ENCODE measurements at regions not wholly inside any gene's neighbourhood (a gene's known extent, or its start where the extent isn't known, plus 50 kb on each side); places are given as distances from the start of the nearest gene placed in this dataset.

- TF ChIP-seq, protein P1, sequence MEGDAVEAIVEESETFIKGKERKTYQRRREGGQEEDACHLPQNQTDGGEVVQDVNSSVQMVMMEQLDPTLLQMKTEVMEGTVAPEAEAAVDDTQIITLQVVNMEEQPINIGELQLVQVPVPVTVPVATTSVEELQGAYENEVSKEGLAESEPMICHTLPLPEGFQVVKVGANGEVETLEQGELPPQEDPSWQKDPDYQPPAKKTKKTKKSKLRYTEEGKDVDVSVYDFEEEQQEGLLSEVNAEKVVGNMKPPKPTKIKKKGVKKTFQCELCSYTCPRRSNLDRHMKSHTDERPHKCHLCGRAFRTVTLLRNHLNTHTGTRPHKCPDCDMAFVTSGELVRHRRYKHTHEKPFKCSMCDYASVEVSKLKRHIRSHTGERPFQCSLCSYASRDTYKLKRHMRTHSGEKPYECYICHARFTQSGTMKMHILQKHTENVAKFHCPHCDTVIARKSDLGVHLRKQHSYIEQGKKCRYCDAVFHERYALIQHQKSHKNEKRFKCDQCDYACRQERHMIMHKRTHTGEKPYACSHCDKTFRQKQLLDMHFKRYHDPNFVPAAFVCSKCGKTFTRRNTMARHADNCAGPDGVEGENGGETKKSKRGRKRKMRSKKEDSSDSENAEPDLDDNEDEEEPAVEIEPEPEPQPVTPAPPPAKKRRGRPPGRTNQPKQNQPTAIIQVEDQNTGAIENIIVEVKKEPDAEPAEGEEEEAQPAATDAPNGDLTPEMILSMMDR (IDR thresholded peaks at IDR 0.05; ENCODE audit: low read depth, low read length), result no peak
- no peak for DNase-seq (ENCODE audit: extremely low read depth, low read depth)
These were observed 1230.1 kb downstream of the PLA2G4A start for GRCh38 chr1:188058801-188059200.

DNA sequence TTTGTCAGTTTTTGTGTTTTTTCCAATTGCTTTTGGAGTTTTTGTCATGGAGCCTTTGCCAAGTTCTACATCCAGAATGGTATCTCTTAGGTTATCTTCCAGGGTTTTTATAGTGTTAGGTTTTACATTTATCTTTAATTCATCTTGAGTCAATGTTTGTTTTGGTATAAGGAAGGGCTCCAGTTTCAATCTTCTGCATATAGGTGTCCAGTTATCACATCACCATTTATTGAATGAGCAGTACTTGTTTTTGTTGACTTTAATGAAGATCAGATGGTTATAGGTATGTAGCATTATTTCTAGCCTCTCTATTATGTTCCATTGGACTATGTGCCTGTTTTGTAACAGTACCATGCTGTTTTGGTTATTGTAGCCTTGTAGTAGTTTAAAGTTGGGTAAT, 1233.1 kb downstream of the PLA2G4A start:
- TF ChIP-seq, protein P1 (IDR thresholded peaks at IDR 0.05; ENCODE audit: low read depth, low read length), result no peak
- DNase-seq (ENCODE audit: extremely low read depth, low read depth), result no peak

- TF ChIP-seq, protein P1 (IDR thresholded peaks at IDR 0.05; ENCODE audit: low read depth, low read length), result no peak
- no peak for DNase-seq (ENCODE audit: extremely low read depth, low read depth)
These were observed 1233.7 kb downstream of the PLA2G4A start for GRCh38 chr1:188062456-188062855.

GRCh38 chr1:188065917-188066316, 1237.2 kb downstream of the PLA2G4A start:
- TF ChIP-seq, protein P1 (IDR thresholded peaks at IDR 0.05; ENCODE audit: low read depth, low read length), result no peak
- no peak for DNase-seq (ENCODE audit: extremely low read depth, low read depth)

DNA sequence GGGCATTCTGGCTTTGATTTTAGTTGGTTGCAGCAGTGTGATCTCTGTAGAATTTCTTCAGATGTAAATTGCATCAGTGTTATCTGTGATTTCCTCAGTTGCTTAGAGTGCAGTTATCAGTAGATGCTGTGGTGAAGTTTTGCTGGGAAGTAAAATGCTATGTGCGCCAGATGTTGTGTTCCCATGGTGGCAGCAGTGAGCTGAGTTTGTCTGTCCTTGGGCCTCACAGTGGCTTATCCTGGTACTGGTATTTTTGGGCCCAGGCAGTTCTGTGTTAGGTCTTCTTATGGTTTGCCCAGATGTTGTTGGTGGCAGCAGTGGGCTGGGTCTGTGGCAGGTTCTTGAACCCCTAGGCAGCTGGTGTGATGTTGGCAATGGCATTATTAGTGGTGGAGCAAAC, 1242.1 kb downstream of the PLA2G4A start:
- no peak for DNase-seq (ENCODE audit: extremely low read depth, low read depth)

GRCh38 chr1:188089015-188089414, 1260.3 kb downstream of the PLA2G4A start:
- DNase-seq (ENCODE audit: extremely low read depth, low read depth), result no peak
- TF ChIP-seq, protein P1 (IDR thresholded peaks at IDR 0.05; ENCODE audit: low read depth, low read length), result no peak

More for the DNA sequence above, 1242.1 kb downstream of the PLA2G4A start:
- TF ChIP-seq, protein P1 (IDR thresholded peaks at IDR 0.05; ENCODE audit: low read depth, low read length), result no peak

DNA sequence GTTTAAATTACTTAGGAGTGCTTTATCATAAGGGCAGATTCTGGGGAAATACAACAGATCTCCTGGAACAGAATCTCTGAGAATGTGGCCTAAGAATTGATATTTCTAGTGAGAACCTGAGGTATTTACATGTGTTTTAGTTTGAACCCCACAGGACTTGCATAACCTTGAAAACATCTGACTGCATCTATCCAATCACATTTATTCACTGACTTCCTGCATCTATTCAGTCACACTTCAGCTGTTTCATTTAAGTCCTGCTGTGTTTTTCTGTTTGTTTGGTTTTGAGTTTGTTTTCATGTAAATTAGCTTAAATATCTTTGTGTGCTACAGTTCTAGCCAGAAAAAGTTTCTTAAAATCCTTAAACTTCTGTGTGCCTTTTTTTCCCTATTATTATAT, 1260.7 kb downstream of the PLA2G4A start:
- DNase-seq (ENCODE audit: extremely low read depth, low read depth), result no peak
- TF ChIP-seq, protein P1 (IDR thresholded peaks at IDR 0.05; ENCODE audit: low read depth, low read length), result no peak
